GM23248 (cell line): ENCODE measurements at regions not wholly inside any gene's neighbourhood (a gene's known extent, or its start where the extent isn't known, plus 50 kb on each side); places are given as distances from the start of the nearest gene placed in this dataset.

Source experiments
- EZH2 ChIP-seq: fragments of 200-600 bp; sonication (generic); IDR thresholded peaks from 2 replicates; pipeline ENCODE4 v1.6.1; 2018; ENCODE audit warnings: antibody characterized with exemption, mild to moderate bottlenecking; ENCODE audit not compliant: insufficient read depth, poor library complexity, severe bottlenecking
- EZH2phosphoT487 ChIP-seq: fragments of 200-600 bp; sonication (generic); IDR thresholded peaks from 2 replicates; pipeline ENCODE4 v1.6.1; 2018; ENCODE audit warnings: antibody characterized with exemption, moderate library complexity, mild to moderate bottlenecking, low read depth; ENCODE audit not compliant: insufficient read depth

DNA sequence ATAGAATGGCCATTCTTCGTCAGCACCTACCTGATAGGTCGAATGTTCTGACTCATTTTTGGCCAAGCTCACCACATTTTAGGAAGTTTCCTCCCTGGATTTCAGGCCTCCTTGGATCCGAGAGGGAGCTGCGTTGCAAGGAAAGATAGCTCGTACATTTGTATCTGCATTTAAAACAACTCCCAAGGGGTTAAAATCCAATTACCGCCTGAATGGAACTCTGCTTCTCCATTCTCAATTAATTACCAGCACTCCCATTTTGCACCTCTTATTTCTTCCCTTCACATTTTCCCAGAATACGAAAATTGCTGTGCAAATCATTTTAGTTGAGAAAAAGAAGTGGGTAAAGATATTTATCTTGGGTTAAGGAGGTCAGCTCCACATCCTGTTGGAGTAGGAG is 610.7 kb downstream of the NPHP4 start:
- TF ChIP-seq EZH2: no peak
- TF ChIP-seq EZH2phosphoT487: no peak
